ENCODE measurements at regions not wholly inside any gene's neighbourhood (a gene's known extent, or its start where the extent isn't known, plus 50 kb on each side); places are given as distances from the start of the nearest gene placed in this dataset.
"Not testable (repeated sequence)": the region's sequence is repeated elsewhere in the genome, so short reads cannot be mapped to it uniquely, and the experiment has no call there.

- DNase-seq, result no peak
Measured at GRCh38 chrX:150254909-150255308, 108.2 kb upstream of the MAMLD1 start.

GRCh38 chrX:150255441-150256296 lies 107.4 kb upstream of the MAMLD1 start:
- no peak for DNase-seq

DNA sequence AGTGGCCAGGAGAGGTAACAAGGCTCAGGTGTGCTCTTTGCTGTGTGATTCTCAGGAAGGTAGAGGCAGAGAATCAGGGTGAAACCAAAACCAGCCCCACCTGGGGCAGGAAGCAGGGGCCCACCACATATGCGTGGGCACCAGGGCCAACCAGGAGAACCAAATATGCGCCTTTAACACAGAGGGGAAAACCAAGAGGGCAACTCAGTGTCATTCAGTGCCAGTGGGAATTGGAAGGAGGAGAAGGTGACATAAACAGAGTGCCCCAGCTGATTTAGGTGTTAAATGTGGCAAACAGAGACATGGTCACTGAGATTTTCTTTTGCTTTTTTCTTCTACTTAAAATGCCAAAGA lies 106.8 kb upstream of the MAMLD1 start:
- DNase-seq, result no peak

DNA sequence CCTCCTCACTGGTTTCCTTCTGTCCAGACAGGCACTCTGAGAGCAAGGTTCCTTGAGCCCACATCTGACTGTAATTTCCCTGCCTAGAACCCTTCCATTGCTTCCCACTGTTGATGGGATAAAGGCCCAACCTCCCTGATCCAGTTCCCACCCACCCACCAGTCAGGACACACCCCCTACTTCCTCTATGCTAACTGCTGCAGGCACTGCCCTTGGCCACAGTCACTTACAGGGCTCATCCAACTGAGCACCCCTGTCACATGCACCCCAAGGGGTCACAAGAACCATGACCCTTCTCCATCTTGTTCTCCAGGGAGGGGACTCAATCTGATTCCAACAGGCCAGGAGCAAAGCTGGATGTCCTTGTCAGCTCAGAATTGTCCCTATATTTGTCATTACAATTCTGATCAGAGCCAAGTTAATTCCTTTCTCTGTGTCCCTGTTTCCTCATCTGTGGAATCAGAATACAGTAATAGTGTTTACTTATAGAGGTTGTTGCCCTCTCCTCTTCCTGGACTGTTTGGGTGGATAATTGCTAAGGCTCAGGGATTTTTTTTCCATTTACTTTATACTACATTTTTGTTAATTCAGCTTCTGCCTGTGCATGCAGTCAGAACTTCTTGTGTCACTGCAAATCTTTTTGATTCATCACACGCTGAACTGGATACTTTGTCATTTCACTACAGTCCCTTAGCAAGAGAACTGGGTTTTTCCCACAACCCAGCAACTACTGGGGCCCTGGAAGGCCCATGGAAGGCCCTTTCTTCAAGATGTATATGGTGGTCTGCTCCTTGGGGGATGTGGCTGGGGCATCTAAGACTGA lies 105.6 kb upstream of the MAMLD1 start:
- no peak for DNase-seq

DNA sequence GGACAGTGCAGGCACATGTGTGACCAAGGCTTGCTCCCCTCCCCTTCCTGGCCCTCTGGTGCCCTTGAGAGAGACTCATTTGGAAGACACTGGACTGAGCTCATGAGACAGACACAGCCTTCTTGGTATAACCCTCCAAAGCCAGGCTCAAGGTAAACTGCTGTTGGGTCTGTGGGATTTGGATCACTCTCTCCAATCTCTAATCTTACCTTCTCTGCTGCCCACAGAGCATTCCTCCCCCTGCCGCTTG lies 105.0 kb upstream of the MAMLD1 start:
- DNase-seq, result no peak

- no peak for DNase-seq
Measured at GRCh38 chrX:150258463-150259430, 104.4 kb upstream of the MAMLD1 start.

- no peak for DNase-seq
Measured at GRCh38 chrX:150262456-150262855, 100.7 kb upstream of the MAMLD1 start.

- DNase-seq, result no peak
Measured at GRCh38 chrX:150268839-150269355, 94.2 kb upstream of the MAMLD1 start.

DNA sequence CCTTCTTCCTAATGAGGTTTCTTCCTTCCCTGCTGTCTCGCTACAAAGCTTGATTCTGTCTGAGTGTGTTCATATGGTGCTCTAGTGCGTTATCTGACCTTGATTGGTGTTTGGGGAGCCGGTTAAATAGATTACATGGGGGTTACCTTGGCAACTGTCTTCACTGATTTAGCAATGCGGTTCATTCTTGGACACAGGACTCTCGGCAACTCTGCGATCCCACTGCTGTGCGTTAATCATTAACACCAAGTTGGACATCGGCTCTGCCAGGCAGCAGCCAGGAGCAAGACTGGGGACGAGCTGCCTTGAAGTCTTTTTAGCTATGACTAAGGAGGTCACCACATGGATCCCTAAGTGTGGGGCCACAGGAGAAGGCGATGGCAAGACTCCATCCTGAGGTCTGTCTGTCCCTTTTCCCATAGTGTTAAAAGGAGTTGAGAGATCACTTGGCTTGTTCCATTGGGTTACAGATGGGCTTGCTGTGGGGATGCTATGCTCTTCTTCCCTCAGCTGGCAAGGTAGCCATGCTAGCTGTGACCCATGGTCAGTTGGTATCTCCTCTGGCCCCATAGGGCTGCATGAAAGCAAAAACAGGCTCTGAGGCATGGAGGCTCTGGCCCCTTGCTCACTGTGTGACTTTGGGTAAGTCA lies 93.4 kb upstream of the MAMLD1 start:
- DNase-seq, result no peak

GRCh38 chrX:150270622-150271021 lies 92.5 kb upstream of the MAMLD1 start:
- DNase-seq, result no peak

GRCh38 chrX:150273575-150274294 lies 89.4 kb upstream of the MAMLD1 start:
- not testable (repeated sequence) for DNase-seq

DNA sequence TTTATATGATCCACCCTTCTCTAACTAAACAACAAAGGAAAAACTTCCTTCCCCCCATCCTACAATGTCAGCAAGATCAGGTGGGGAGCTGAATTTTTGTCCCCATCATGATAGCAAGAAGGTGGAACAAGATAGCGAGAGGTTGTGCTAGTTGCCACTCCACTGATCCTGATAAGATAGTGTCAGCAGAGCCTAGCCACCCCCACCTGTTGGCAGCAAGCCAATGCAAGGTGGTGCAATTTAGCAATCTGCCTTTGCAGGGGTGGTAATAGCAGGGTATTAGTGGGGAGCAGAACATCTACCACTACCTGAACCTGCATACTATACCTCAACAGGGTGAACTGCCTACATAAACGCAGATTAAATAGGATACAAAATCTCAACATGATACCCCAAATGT lies 80.2 kb upstream of the MAMLD1 start:
- DNase-seq, result no peak

DNA sequence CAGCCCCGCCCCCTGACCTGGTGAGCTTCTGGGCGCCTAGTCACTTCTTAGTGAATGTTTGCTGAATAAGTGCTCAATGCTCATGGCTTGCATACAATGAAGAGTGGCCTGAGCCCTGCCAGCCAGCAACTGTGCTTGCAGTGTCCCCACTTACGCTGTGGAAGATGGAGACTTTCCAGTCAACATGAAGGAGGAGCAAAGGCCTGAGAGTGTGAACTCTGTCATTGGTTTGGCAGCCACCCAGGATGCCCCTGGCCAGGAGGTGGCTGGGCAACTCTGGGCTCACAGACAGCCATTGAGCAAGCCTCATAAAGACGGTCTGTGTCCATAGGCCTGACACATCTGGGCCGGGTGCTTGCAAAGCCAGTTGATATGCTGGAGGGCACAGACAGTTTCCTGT lies 72.1 kb upstream of the MAMLD1 start:
- no peak for DNase-seq

DNA sequence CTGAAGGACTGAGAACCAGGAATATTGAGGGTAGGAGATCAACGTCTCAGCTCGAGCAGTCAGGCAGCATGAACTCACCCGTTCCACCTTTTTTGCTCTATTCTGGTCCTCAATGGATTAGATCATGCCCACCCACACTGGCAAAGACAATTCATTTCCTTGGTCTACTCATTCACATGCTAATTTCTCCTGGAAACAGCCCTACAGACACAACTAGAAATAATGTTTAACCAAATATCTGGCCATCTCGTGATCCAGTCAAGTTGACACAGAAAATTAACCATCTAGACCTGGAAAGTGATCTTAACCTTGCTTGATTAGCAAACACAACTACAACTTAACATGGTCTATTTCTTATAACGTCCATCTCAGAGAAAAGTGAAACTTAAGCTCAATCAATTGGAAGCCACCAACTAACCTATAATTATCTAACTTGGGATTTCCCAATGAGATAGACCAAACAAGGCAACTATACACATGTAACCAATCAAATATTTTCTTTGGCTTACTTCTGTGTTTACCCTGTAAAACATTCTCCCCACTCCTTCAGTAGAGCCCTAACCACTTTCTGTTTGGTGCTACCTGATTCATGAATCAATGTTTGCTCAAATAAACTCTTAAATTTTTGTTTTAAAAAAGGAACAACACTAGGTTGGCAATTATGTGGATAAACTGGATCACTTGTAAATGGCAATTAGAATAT lies 69.7 kb upstream of the MAMLD1 start:
- no peak for DNase-seq

- DNase-seq, result no peak
Measured at GRCh38 chrX:150298841-150299551, 64.1 kb upstream of the MAMLD1 start.

- no peak for DNase-seq
Measured at GRCh38 chrX:150299579-150299978, 63.5 kb upstream of the MAMLD1 start.

GRCh38 chrX:150303386-150304097 lies 59.6 kb upstream of the MAMLD1 start:
- DNase-seq, result no peak

- no peak for DNase-seq
Measured at GRCh38 chrX:150306002-150306401, 57.1 kb upstream of the MAMLD1 start.

DNA sequence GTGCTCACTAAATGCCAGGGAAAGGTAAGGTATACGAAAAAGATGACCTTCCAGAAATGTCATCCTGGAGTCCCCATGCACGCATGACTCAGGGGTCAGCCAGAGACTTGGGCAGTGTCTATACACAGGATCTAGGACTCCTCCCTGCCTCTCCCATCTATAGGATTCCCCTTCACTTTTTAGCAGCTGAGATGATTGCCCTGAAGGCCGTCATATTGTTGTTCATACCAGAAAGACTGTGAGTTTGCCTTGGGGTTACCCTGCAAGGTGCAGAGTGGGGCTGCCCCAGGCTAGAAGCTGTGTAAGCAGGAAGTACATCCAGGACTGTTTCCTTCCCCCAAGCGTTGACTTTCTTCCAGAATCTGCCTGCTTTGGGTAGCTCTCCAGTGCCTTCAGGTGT lies 55.1 kb upstream of the MAMLD1 start:
- DNase-seq, result no peak

Data from stimulated activated CD8-positive, alpha-beta memory T cell treated with anti-CD3 and anti-CD28 coated beads, Interleukin-4, amount 100 ng/mL, for 48 hours (primary cell).